Left kidney (tissue), 1 donor: ENCODE measurements at regions not wholly inside any gene's neighbourhood (a gene's known extent, or its start where the extent isn't known, plus 50 kb on each side); places are given as distances from the start of the nearest gene placed in this dataset.

Experiments used
- DNase-seq: peaks from one replicate; pipeline ENCODE4 v3.0.0-alpha.2; 2013

DNA sequence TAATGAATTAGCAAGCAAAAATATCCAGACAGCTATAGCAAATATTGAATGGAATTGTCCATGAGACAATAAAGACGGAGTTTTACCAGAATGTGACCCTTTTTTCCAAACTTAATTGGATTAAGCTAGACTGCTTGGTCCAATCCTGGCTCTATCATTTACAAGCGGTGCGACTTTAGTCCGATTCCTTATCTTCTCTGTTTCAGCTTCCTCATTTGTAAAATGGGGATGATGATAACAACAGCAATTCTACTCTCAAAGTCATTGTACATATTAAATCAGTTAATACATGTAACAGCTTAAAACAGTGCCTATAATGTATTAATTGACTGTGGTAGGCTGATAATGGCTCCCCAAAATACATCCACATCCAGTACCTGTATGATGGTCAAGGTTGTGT lies 62.1 kb upstream of the CRBN start:
- no peak for DNase-seq

DNA sequence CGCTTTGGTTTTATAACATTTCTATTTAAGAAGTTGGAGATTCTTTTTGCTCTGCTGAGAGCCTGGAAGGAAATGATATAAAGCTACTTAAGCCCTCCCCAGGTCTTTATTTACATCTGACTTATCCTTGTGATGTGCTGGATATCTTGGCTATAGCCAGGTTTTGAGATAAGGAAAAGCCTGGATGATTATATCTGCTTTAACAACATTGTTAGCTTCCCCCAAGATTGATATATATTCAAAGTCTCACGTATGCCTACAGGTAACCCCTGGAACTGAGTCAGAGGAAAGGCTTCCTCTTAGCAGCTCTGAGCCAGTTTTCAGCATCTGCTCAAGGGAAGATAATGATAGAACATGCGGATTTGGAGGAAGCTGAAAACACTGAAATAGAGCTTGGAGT lies 61.5 kb upstream of the CRBN start:
- DNase-seq: no peak

DNA sequence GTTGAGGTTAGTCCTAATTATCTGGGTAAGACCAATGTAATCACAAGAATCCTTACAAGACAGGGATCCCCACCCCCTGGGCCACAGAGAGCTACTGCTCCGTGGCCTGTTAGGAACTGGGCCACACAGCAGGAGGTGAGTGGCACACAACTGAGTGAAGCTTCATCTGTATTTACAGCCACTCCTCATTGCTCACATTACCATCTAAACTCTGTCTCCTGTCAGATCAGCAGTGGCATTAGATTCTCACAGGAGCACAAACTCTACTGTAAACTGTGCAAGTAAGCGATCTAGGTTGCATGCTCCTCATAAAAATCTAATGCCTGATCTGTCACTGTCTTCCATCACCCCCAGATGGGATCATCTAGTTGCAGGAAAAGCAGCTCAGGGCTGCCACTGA lies 58.5 kb upstream of the CRBN start:
- DNase-seq: no peak

GRCh38 chr3:3232251-3232650 lies 52.8 kb upstream of the CRBN start:
- no peak for DNase-seq
